ENCODE measurements at regions not wholly inside any gene's neighbourhood (a gene's known extent, or its start where the extent isn't known, plus 50 kb on each side); places are given as distances from the start of the nearest gene placed in this dataset.
"Not testable (repeated sequence)": the region's sequence is repeated elsewhere in the genome, so short reads cannot be mapped to it uniquely, and the experiment has no call there.

DNA sequence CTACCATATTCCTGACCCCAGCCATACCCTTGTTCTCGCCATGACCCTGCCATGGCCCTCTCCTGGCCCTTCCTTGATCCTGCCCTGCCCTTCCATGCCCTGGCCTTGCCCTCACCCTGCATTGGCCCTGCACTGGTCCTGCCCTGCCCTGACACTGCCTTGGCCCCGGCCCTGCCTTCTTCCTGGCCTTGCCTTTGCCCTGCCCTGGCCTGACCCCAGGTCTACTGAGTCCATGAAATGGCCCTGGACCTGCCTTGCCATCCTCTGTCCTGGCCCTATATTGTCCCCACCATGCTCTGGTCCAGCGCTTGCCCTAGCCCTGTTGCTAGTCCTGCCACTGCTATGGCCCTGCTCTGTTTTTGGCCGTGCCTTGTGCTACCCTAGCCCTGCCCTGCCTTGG lies 536.1 kb downstream of the FOXD4L6 start:
- H3K9me3 Mint-ChIP-seq; POLR2A ChIA-PET; H3K27ac Mint-ChIP-seq; ATAC-seq (ENCODE audit: low read depth); DNase-seq; H3K27me3 Mint-ChIP-seq; H3K36me3 Mint-ChIP-seq; H3K4me1 Mint-ChIP-seq; H3K4me3 Mint-ChIP-seq: not testable (repeated sequence)

DNA sequence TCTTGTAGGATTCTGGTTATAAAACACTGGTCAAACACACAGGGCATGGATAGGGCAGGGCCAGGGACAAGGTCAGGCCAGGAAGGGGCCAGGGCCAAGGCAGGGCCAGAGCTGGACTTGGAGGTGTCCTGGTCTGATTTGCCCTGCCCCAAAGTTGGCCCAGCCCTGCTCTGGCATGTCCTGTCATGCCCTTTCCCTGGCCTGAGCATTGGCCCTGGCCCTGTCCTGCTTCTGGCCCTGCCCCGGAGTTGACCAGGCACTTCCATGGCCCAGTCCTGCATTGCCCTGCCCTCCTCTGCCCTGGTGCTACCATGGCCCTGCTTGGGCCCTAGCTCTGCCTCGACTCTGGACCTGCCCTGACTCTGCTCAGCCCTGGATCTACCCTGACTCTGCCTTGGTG lies 536.6 kb downstream of the FOXD4L6 start:
- POLR2A ChIA-PET; H3K4me3 Mint-ChIP-seq; H3K4me1 Mint-ChIP-seq; H3K9me3 Mint-ChIP-seq; DNase-seq; H3K27ac Mint-ChIP-seq; H3K27me3 Mint-ChIP-seq; H3K36me3 Mint-ChIP-seq; ATAC-seq (ENCODE audit: low read depth): not testable (repeated sequence)

DNA sequence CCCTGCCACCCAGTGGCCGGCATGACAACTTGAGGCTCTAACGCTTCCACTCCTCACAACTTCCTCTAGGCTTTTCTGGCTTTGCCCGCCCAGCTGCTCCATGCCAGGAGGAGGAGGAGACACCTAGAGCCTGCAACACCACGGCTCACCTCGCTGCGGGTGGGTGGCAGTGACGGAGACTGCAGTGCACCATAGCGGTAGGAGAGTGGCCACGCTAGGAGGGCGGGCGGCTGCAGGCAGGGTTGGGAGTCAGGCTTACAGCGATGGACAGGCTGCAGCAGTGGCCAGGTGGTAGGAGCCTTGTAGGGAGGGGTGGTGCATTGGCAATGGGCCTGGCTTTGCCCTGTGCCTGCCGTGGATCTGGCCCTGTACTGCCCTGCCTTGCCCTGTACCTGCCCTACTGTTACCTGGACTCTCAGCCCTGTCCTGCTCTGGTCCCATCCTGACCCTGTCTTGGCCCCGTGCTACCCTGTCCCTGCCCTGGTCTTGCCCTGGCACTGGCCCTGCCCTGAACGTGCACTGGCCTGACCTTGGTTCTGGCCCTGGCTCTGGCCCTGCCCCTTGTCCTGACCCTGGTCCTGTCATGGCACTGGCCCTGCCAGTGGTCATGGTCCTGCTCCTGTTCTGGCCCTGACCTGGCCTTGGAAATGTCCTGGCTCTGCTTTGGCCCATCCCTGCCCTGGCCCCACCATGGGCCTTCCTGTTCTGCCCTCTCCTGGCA lies 540.8 kb downstream of the FOXD4L6 start:
- H3K4me3 Mint-ChIP-seq; POLR2A ChIA-PET; ATAC-seq (ENCODE audit: low read depth); DNase-seq; H3K27ac Mint-ChIP-seq; H3K27me3 Mint-ChIP-seq; H3K9me3 Mint-ChIP-seq; H3K4me1 Mint-ChIP-seq; H3K36me3 Mint-ChIP-seq: not testable (repeated sequence)

- H3K4me1 Mint-ChIP-seq; ATAC-seq (ENCODE audit: low read depth); H3K27ac Mint-ChIP-seq; H3K36me3 Mint-ChIP-seq; POLR2A ChIA-PET; H3K9me3 Mint-ChIP-seq; H3K27me3 Mint-ChIP-seq: not testable (repeated sequence)
- peak overlapping the region; percentile 61 for H3K4me3 Mint-ChIP-seq
- peak; percentile 31 for DNase-seq
Measured at GRCh38 chr9:40584039-40584438, 544.4 kb downstream of the FOXD4L6 start.

GRCh38 chr9:40583230-40583629 lies 545.3 kb downstream of the FOXD4L6 start:
- H3K4me1 Mint-ChIP-seq; H3K27ac Mint-ChIP-seq; POLR2A ChIA-PET; DNase-seq; ATAC-seq (ENCODE audit: low read depth); H3K27me3 Mint-ChIP-seq; H3K36me3 Mint-ChIP-seq; H3K9me3 Mint-ChIP-seq: not testable (repeated sequence)
- H3K4me3 Mint-ChIP-seq, result peak overlapping the region; percentile 71

DNA sequence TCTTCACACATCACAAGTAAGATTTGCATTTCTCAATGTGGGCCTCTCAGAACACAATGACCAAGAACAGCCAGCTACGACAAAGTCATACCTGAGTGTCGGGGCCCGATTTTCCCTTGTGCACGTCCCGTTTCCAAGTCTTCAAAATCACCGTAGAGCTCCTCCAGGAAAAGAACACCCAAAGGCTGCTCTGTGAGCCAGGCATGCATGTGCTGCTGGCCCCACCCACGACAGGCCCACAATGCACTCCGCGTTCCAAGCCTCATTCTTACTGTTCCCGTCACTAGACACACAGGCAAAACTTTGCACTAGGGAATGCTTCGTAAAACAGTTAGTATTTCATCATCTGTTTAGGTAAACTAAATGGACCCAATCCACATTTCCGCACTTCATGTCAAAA lies 549.6 kb downstream of the FOXD4L6 start:
- H3K36me3 Mint-ChIP-seq; H3K27ac Mint-ChIP-seq; H3K9me3 Mint-ChIP-seq; H3K4me3 Mint-ChIP-seq; H3K4me1 Mint-ChIP-seq; ATAC-seq (ENCODE audit: low read depth); H3K27me3 Mint-ChIP-seq; DNase-seq; POLR2A ChIA-PET: not testable (repeated sequence)
